ENCODE measurements at regions not wholly inside any gene's neighbourhood (a gene's known extent, or its start where the extent isn't known, plus 50 kb on each side); places are given as distances from the start of the nearest gene placed in this dataset.

GRCh38 chr5:121429761-121430160 lies 421.9 kb upstream of the FTMT start:
- TF ChIP-seq CTCF (IDR thresholded peaks at IDR 0.05), result no peak
- no peak for TF ChIP-seq POLR2AphosphoS5 (IDR thresholded peaks at IDR 0.05)
- TF ChIP-seq POLR2A (IDR thresholded peaks at IDR 0.05; ENCODE audit: low read depth), result no peak
